BLaER1 (cell line): ENCODE measurements at regions not wholly inside any gene's neighbourhood (a gene's known extent, or its start where the extent isn't known, plus 50 kb on each side); places are given as distances from the start of the nearest gene placed in this dataset.

Experiments used
- H3K27ac ChIP-seq: shearing (Covaris generic); formaldehyde crosslinking; 2 replicates; pipeline ENCODE4 v1.8.1; 2022
- H3K27me3 ChIP-seq: shearing (Covaris generic); formaldehyde crosslinking; 2 replicates; pipeline ENCODE4 v1.8.1; 2022
- H3K36me3 ChIP-seq: shearing (Covaris generic); formaldehyde crosslinking; 2 replicates; pipeline ENCODE4 v1.8.1; 2022
- H3K4me1 ChIP-seq: shearing (Covaris generic); formaldehyde crosslinking; 2 replicates; pipeline ENCODE4 v1.8.1; 2022
- H3K4me2 ChIP-seq: shearing (Covaris generic); formaldehyde crosslinking; 2 replicates; pipeline ENCODE4 v1.8.1; 2022
- H3K4me3 ChIP-seq: shearing (Covaris generic); formaldehyde crosslinking; 2 replicates; pipeline ENCODE4 v1.8.1; 2022
- H3K9ac ChIP-seq: shearing (Covaris generic); formaldehyde crosslinking; 2 replicates; pipeline ENCODE4 v1.8.1; 2022
- H3K9me3 ChIP-seq: shearing (Covaris generic); formaldehyde crosslinking; 2 replicates; pipeline ENCODE4 v1.8.1; 2022
- H4K20me1 ChIP-seq: shearing (Covaris generic); formaldehyde crosslinking; 2 replicates; pipeline ENCODE4 v1.8.1; 2022
- Cebpa-rat ChIP-seq: shearing (Covaris generic); IDR thresholded peaks from 2 replicates; pipeline ENCODE4 v1.8.1; 2022

- H3K36me3 ChIP-seq = no peaks in the 10 kb centered on the region
These were observed 291.6 kb upstream of the PLSCR5 start for GRCh38 chr3:146896711-146897110.

GRCh38 chr3:146895026-146895749, 290.0 kb upstream of the PLSCR5 start:
- no peak overlapping the region for H3K9ac ChIP-seq
- no peak overlapping the region for H3K4me3 ChIP-seq
- no peaks in the 10 kb centered on the region for H3K36me3 ChIP-seq
- H4K20me1 ChIP-seq = no peaks in the 10 kb centered on the region
- H3K27me3 ChIP-seq = no peaks in the 10 kb centered on the region
- TF ChIP-seq Cebpa-rat = no peak
- no peaks in the 10 kb centered on the region for H3K9me3 ChIP-seq
- no peaks in the 10 kb centered on the region for H3K4me1 ChIP-seq
- no peak overlapping the region for H3K27ac ChIP-seq
- H3K4me2 ChIP-seq = no peak overlapping the region

More at GRCh38 chr3:146896711-146897110, 291.6 kb upstream of the PLSCR5 start:
- Histone ChIP-seq H3K27ac (no peak overlapping the region), H3K9me3 (no peaks in the 10 kb centered on the region), H3K4me2 (no peak overlapping the region), H3K4me3 (no peak overlapping the region), H3K27me3 (no peaks in the 10 kb centered on the region), H4K20me1 (no peaks in the 10 kb centered on the region), H3K9ac (no peak overlapping the region), H3K4me1 (no peaks in the 10 kb centered on the region)
- TF ChIP-seq Cebpa-rat = no peak

GRCh38 chr3:146894406-146894805, 289.3 kb upstream of the PLSCR5 start:
- no peaks in the 10 kb centered on the region for H3K9me3 ChIP-seq
- no peaks in the 10 kb centered on the region for H3K27me3 ChIP-seq
- no peak overlapping the region for H3K9ac ChIP-seq
- no peaks in the 10 kb centered on the region for H4K20me1 ChIP-seq
- no peak for TF ChIP-seq Cebpa-rat
- no peak overlapping the region for H3K4me2 ChIP-seq
- H3K4me3 ChIP-seq = no peak overlapping the region
- H3K36me3 ChIP-seq = no peaks in the 10 kb centered on the region
- no peak overlapping the region for H3K27ac ChIP-seq
- H3K4me1 ChIP-seq = no peaks in the 10 kb centered on the region

- no peak for TF ChIP-seq Cebpa-rat
- Histone ChIP-seq H3K9me3 (no peaks in the 10 kb centered on the region), H3K27ac (no peak overlapping the region), H3K4me3 (no peak overlapping the region), H3K27me3 (no peaks in the 10 kb centered on the region), H3K9ac (no peak overlapping the region), H3K36me3 (no peaks in the 10 kb centered on the region), H3K4me1 (no peaks in the 10 kb centered on the region), H4K20me1 (no peaks in the 10 kb centered on the region), H3K4me2 (no peak overlapping the region)
These were observed 286.9 kb upstream of the PLSCR5 start for GRCh38 chr3:146892041-146892440.

- Histone ChIP-seq H3K4me2 (no peak overlapping the region), H3K27me3 (no peaks in the 10 kb centered on the region), H4K20me1 (no peaks in the 10 kb centered on the region), H3K4me3 (no peak overlapping the region), H3K9me3 (no peaks in the 10 kb centered on the region), H3K9ac (no peak overlapping the region), H3K36me3 (no peaks in the 10 kb centered on the region), H3K27ac (no peak overlapping the region), H3K4me1 (no peaks in the 10 kb centered on the region)
- no peak for TF ChIP-seq Cebpa-rat
These were observed 284.5 kb upstream of the PLSCR5 start for GRCh38 chr3:146889626-146890025.

GRCh38 chr3:146888176-146888575, 283.0 kb upstream of the PLSCR5 start:
- H3K4me3 ChIP-seq = no peak overlapping the region
- peaks cover 7% of the 10 kb centered on the region for H3K4me1 ChIP-seq
- H3K9ac ChIP-seq = no peak overlapping the region

GRCh38 chr3:146884721-146885120, 279.6 kb upstream of the PLSCR5 start:
- H3K4me3 ChIP-seq = no peak overlapping the region

More at GRCh38 chr3:146888176-146888575, 283.0 kb upstream of the PLSCR5 start:
- H3K27ac ChIP-seq = no peak overlapping the region
- H3K4me2 ChIP-seq = no peak overlapping the region
- H3K9me3 ChIP-seq = no peaks in the 10 kb centered on the region
- no peaks in the 10 kb centered on the region for H4K20me1 ChIP-seq
- no peaks in the 10 kb centered on the region for H3K36me3 ChIP-seq
- no peaks in the 10 kb centered on the region for H3K27me3 ChIP-seq
- TF ChIP-seq Cebpa-rat = no peak

GRCh38 chr3:146884296-146884695, 279.1 kb upstream of the PLSCR5 start:
- no peak for TF ChIP-seq Cebpa-rat
- H4K20me1 ChIP-seq = no peaks in the 10 kb centered on the region

More at GRCh38 chr3:146884721-146885120, 279.6 kb upstream of the PLSCR5 start:
- Histone ChIP-seq H3K4me1 (peaks cover 9% of the 10 kb centered on the region), H3K27me3 (no peaks in the 10 kb centered on the region), H3K27ac (no peak overlapping the region), H3K36me3 (no peaks in the 10 kb centered on the region), H3K4me2 (no peak overlapping the region), H3K9ac (no peak overlapping the region), H4K20me1 (no peaks in the 10 kb centered on the region), H3K9me3 (no peaks in the 10 kb centered on the region)
- TF ChIP-seq Cebpa-rat = no peak

GRCh38 chr3:146883288-146883687, 278.1 kb upstream of the PLSCR5 start:
- no peak for TF ChIP-seq Cebpa-rat
- peak overlapping the region; percentile 45 for H3K4me2 ChIP-seq
- H3K9me3 ChIP-seq = no peaks in the 10 kb centered on the region
- H3K36me3 ChIP-seq = no peaks in the 10 kb centered on the region
- H3K4me1 ChIP-seq = peaks cover 9% of the 10 kb centered on the region
- no peak overlapping the region for H3K27ac ChIP-seq
- no peak overlapping the region for H3K4me3 ChIP-seq
- no peaks in the 10 kb centered on the region for H3K27me3 ChIP-seq
- no peaks in the 10 kb centered on the region for H4K20me1 ChIP-seq
- no peak overlapping the region for H3K9ac ChIP-seq

More at GRCh38 chr3:146884296-146884695, 279.1 kb upstream of the PLSCR5 start:
- H3K9ac ChIP-seq = no peak overlapping the region
- H3K27ac ChIP-seq = no peak overlapping the region
- no peaks in the 10 kb centered on the region for H3K9me3 ChIP-seq
- no peaks in the 10 kb centered on the region for H3K36me3 ChIP-seq
- no peak overlapping the region for H3K4me2 ChIP-seq
- no peak overlapping the region for H3K4me3 ChIP-seq
- H3K27me3 ChIP-seq = no peaks in the 10 kb centered on the region
- H3K4me1 ChIP-seq = peaks cover 9% of the 10 kb centered on the region

GRCh38 chr3:146881966-146882760, 277.0 kb upstream of the PLSCR5 start:
- Histone ChIP-seq H3K9ac (no peak overlapping the region), H3K27ac (no peak overlapping the region), H4K20me1 (no peaks in the 10 kb centered on the region), H3K36me3 (no peaks in the 10 kb centered on the region), H3K9me3 (no peaks in the 10 kb centered on the region), H3K4me1 (peaks cover 9% of the 10 kb centered on the region), H3K4me3 (no peak overlapping the region), H3K4me2 (no peak overlapping the region), H3K27me3 (no peaks in the 10 kb centered on the region)
- no peak for TF ChIP-seq Cebpa-rat
